ENCODE measurements at regions not wholly inside any gene's neighbourhood (a gene's known extent, or its start where the extent isn't known, plus 50 kb on each side); places are given as distances from the start of the nearest gene placed in this dataset.
"Not testable (repeated sequence)": the region's sequence is repeated elsewhere in the genome, so short reads cannot be mapped to it uniquely, and the experiment has no call there.

DNA sequence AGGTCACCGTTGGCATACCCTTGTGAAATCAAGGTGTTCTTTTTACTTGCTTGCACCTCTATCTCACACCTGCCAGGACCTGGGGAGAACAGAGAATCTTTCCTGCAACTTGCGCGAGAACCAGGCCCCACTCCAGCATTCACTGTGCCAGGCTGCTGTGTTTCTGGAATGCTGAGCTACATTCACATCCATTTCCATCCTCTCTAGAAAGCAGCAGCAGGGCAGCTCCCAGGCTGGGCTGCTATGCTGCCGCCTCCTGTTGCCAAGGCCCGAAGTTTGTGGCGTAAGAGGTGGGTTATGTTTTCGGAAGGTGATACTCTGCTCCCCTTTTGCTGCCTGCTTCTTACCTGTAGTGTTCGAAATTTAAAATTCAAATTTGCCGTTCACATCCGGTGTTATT is 464.1 kb downstream of the KLF5 start:
- no peaks in the 10 kb centered on the region for H3K9me3 ChIP-seq (ENCODE audit: low read depth)
- H3K27me3 ChIP-seq: no peaks in the 10 kb centered on the region
- no peak for DNase-seq (ENCODE audit: low read depth in 1 of 2, low spot score in 1 of 2)
- TF ChIP-seq, protein P1, sequence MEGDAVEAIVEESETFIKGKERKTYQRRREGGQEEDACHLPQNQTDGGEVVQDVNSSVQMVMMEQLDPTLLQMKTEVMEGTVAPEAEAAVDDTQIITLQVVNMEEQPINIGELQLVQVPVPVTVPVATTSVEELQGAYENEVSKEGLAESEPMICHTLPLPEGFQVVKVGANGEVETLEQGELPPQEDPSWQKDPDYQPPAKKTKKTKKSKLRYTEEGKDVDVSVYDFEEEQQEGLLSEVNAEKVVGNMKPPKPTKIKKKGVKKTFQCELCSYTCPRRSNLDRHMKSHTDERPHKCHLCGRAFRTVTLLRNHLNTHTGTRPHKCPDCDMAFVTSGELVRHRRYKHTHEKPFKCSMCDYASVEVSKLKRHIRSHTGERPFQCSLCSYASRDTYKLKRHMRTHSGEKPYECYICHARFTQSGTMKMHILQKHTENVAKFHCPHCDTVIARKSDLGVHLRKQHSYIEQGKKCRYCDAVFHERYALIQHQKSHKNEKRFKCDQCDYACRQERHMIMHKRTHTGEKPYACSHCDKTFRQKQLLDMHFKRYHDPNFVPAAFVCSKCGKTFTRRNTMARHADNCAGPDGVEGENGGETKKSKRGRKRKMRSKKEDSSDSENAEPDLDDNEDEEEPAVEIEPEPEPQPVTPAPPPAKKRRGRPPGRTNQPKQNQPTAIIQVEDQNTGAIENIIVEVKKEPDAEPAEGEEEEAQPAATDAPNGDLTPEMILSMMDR (IDR thresholded peaks at IDR 0.05; ENCODE audit: low read depth, low read length): no peak
- H3K36me3 ChIP-seq: no peaks in the 10 kb centered on the region
- H3K4me1 ChIP-seq (ENCODE audit: low read depth): no peaks in the 10 kb centered on the region
- no peak overlapping the region for H3K4me3 ChIP-seq
- H3K27ac ChIP-seq: no peak overlapping the region

DNA sequence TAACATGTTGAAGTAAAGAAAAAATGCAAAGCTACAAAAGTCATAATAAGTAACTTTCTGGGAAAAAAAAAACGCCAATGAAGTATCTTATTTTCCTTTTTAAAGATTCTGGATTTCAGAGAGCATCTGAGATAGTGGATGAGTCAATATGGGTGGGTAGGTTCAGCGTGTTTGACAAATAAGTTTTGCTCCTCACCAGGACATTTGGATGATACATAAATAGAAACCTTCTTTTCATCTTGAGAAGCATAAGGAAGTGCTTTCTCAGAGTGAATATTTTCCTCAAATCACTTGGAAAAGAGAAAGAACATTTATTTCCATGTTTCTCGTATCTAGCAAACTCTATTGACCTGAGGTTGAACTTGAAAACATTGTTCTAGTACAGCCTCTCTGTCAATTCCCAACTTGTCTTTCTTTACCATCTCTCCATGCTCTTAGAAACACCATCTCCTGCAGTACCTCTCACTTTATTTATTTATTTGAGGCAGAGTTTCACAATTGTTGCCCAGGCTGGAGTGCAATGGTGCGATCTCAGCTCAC is 463.2 kb downstream of the KLF5 start:
- no peak overlapping the region for H3K4me3 ChIP-seq
- no peaks in the 10 kb centered on the region for H3K27me3 ChIP-seq
- H3K9me3 ChIP-seq (ENCODE audit: low read depth): no peaks in the 10 kb centered on the region
- no peak for DNase-seq (ENCODE audit: low read depth in 1 of 2, low spot score in 1 of 2)
- H3K36me3 ChIP-seq: no peaks in the 10 kb centered on the region
- H3K27ac ChIP-seq: no peak overlapping the region
- TF ChIP-seq, protein P1 (IDR thresholded peaks at IDR 0.05; ENCODE audit: low read depth, low read length): no peak
- H3K4me1 ChIP-seq (ENCODE audit: low read depth): no peaks in the 10 kb centered on the region

DNA sequence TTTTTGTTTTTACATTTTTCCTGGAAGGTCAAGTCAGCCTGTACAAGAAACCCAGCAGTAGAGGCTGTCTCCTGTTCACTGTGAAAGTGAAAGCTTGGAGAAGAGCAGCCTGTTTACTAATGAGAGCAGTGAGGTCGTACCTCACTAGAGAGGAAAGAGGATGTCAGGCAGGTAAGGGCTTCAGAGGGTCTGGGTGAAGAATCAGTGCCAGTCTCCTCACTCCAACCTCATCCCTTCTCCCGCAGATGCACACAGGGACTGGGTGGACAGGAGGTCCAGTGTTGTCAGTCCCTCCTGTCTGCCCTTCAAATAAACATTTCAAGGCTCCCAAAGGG is 462.5 kb downstream of the KLF5 start:
- DNase-seq (ENCODE audit: low read depth in 1 of 2, low spot score in 1 of 2): no peak
- TF ChIP-seq, protein P1 (IDR thresholded peaks at IDR 0.05; ENCODE audit: low read depth, low read length): no peak

DNA sequence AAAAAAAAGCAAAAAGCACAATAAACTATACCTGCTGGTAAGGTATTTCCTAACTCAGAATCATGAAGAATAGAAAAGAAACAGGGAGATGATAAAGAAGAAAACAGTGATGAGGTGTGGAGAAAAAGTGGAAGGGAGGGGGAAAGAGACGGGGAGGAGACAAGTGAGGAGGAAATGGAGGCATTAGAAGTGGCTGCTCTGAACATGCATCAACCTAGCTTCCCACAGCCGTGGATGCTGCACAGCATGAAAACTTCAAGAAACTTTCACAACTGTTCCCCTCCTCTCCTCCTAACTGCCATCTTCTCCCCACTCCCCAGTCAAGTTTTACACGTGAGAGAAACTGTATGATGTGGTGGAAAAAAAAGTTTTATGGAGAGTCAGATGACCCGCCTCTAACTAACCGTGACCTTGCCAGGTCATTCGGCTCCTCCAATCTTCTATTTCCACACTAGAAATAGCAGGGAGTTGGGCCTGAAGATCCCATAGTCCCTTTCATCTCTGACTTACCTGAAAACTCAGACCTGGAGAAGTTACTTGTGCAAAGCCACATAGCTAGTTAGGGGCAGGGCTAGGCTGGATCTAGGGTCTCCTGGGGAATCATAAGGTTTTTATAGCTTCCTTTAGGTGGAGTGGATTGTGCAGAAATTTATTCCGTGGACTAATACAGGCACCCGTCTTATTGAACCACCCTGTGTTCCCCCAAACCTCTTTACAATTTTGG is 461.9 kb downstream of the KLF5 start:
- TF ChIP-seq, protein P1 (IDR thresholded peaks at IDR 0.05; ENCODE audit: low read depth, low read length): no peak
- Histone ChIP-seq H3K27ac (no peak overlapping the region), H3K27me3 (no peaks in the 10 kb centered on the region), H3K4me1 (ENCODE audit: low read depth) (no peaks in the 10 kb centered on the region), H3K36me3 (no peaks in the 10 kb centered on the region), H3K9me3 (ENCODE audit: low read depth) (no peaks in the 10 kb centered on the region), H3K4me3 (no peak overlapping the region)
- no peak for DNase-seq (ENCODE audit: low read depth in 1 of 2, low spot score in 1 of 2)

More for the DNA sequence above, 462.5 kb downstream of the KLF5 start:
- H3K36me3 ChIP-seq: no peaks in the 10 kb centered on the region
- H3K27ac ChIP-seq: no peak overlapping the region
- H3K4me3 ChIP-seq: no peak overlapping the region
- H3K9me3 ChIP-seq (ENCODE audit: low read depth): no peaks in the 10 kb centered on the region
- no peaks in the 10 kb centered on the region for H3K27me3 ChIP-seq
- no peaks in the 10 kb centered on the region for H3K4me1 ChIP-seq (ENCODE audit: low read depth)

DNA sequence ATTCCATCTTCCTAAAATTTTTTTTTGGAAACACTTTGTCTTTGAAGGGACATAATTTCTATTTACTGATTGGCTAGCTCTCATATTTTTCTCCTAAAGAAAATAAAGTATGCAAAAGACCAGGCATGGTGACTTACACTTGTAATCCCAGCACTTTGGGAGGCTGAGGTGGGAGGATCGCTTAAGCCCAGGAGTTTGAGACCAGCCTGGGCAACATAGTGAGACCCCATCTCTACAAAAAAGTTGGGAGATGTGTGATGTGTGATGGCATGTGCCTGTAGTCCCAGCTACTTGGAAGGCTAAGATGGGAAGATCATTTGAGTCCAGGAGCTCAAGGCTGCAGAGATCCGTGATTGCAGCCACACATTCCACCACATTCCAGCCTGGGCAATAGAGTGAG is 461.3 kb downstream of the KLF5 start:
- not testable (repeated sequence) for H3K27me3 ChIP-seq; H3K9me3 ChIP-seq (ENCODE audit: low read depth); H3K36me3 ChIP-seq; DNase-seq (ENCODE audit: low read depth in 1 of 2, low spot score in 1 of 2); H3K27ac ChIP-seq; H3K4me3 ChIP-seq; H3K4me1 ChIP-seq (ENCODE audit: low read depth)

DNA sequence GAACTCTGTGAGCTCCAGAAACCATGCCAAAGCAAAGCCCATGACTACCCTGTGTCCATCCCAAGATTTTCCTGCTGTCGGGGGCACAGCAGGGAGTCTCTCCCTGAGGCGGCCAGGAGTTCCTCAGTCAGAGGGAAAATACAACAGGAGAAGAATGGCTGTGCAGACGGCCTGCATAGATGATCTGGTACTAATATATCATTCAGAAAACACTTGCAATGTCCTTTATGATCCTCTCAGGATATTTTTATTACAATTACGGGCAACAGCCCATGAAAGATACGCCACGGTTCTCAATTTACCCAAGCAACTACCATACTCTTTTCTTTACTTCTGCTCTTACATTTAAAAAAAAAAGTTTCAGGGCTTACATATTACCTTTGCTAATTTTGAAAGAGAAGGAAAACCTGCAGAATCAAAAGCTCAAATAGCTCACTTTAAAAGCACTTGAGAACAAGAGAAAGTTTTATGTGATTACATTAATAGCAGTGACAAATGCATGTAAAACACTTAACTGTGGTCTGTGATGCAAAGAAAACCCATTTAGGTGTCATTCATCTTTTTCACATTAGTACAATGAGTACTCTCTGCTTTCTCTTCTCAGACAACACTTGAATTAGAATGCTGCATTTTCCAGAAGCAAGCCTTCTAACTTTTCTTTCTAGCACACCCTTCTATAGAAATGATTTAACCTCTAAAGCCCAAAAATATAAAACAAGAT is 460.8 kb downstream of the KLF5 start:
- Histone ChIP-seq H3K4me3 (no peak overlapping the region), H3K27me3 (no peaks in the 10 kb centered on the region), H3K27ac (no peak overlapping the region), H3K4me1 (ENCODE audit: low read depth) (no peaks in the 10 kb centered on the region), H3K36me3 (no peaks in the 10 kb centered on the region), H3K9me3 (ENCODE audit: low read depth) (no peaks in the 10 kb centered on the region)
- TF ChIP-seq, protein P1 (IDR thresholded peaks at IDR 0.05; ENCODE audit: low read depth, low read length): no peak
- no peak for DNase-seq (ENCODE audit: low read depth in 1 of 2, low spot score in 1 of 2)

Data from cardiac muscle cell (in vitro differentiated cells and primary cell).